ENCODE measurements at regions not wholly inside any gene's neighbourhood (a gene's known extent, or its start where the extent isn't known, plus 50 kb on each side); places are given as distances from the start of the nearest gene placed in this dataset.

DNA sequence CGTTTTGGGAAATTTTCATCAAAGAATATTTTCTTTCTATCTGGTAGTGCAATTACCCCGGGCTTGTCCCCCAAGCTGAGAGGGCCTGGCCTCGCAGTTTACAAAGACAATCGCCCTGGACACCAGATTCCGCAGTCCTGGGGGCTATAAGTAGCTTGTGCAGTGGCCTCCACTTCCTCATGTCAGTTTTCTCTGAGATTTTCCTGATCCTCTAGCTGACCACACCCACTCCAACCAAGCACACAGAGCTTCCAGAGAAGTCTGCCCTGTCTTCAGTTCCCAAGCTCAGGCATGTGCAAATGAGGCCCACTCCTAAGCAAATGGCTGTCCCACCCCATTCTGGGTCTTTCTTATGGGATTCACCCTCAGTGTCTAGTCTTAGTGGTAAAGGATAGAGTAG is 245.3 kb downstream of the MAFB start:
- no peak for DNase-seq

GRCh38 chr20:40442181-40442963 is 246.7 kb downstream of the MAFB start:
- no peak for DNase-seq

- DNase-seq = no peak
Measured at GRCh38 chr20:40441771-40442170, 247.3 kb downstream of the MAFB start.

DNA sequence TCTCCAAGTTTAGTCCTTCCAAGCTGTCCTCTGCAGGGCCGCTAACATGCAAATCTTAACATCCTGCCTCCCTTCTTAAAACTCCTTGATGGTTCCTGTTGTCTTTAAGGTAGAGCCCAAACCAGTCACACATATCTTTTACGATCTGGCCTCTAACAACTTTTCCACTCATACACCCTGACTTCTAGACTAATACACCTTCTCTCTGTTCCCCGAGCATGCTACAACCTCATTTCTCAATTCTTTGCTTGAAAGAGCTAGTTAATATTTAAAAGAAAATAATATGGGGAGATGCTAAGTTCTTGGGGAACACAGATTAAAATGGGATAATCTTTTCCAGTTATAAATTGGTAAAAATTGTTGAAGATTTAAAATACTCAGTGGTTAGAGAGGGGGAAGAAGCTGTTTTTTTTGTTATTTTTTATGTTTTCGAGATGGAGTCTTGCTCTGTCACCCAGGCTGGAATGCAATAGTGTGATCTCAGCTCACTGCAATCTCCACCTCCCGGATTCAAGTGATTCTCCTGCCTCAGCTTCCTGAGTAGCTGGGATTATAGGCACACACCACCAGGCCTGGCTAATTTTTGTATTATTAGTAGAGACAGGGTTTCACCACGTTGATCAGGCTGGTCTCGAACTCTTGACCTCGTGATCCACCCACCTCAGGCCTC is 250.7 kb downstream of the MAFB start:
- no peak for DNase-seq

GRCh38 chr20:40436011-40436410 is 253.0 kb downstream of the MAFB start:
- no peak for DNase-seq

- no peak for DNase-seq
Measured at GRCh38 chr20:40435146-40435895, 253.7 kb downstream of the MAFB start.

DNA sequence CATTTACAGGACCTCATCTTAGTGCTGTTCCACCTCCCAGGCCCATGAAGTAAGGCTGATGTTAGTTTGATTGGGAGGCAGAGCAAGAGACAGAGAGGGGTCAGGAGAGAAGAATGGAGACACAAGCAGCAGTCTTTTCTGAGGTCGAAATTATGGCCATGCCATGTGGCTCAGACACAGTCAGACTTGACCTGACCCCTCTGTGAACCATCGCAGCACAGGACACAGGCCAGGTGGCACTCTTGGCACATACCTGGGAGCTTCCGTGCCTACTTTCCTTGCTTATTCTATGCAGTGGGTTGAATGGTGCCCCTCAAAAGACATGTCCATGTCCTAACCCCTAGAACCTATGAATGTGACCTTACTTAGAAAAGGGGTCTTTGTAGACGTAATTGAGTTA is 254.9 kb downstream of the MAFB start:
- no peak for DNase-seq

DNA sequence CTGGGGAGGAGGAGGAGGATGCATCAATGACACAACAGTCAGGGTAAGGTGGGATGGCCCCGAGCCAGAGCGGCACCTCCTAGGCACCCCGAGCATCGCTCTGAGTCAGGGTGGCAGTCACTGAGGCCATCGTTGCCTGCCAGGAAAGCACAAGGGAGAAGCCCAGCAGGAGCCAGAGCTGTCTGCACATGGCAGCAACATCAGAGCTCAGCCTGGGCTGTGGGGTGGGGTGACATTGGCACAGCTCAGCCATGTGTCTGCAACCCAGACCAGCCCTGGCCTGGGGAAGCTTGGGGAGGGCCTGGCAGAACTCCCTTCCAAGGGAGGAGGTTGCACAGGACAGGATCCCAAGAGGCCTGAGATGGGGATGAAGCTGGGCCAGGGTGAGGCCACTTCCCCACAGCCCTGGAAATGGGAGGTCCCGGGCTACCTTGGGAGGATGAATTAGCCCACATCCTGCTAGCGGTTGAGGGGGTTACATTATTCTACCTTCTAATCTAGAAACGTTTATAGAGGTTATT is 255.6 kb downstream of the MAFB start:
- no peak for DNase-seq

- no peak for DNase-seq
Measured at GRCh38 chr20:40431611-40432010, 257.4 kb downstream of the MAFB start.

- DNase-seq = no peak
Measured at GRCh38 chr20:40431112-40431511, 257.9 kb downstream of the MAFB start.

- no peak for DNase-seq
Measured at GRCh38 chr20:40427026-40427425, 262.0 kb downstream of the MAFB start.

GRCh38 chr20:40424695-40425094 is 264.3 kb downstream of the MAFB start:
- no peak for DNase-seq

DNA sequence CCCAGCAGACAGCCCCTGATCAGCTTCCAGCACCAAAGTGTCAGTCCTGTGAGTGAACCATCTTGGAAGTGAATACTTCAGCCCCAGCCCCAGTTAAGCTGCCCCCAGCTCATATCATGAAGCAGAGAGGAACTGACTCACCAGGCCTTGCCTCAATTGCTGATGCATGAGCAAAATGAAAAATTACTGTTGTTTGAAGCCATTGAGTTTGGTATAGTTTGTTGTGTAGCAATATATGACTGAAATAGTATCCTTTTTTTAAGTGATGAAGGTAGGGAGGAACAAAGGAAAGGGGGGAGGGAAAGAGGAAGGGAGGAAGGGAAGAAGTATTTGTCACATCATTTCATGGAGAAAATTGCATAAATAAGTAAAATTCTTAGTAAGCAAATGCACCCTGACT is 266.4 kb downstream of the MAFB start:
- no peak for DNase-seq

DNA sequence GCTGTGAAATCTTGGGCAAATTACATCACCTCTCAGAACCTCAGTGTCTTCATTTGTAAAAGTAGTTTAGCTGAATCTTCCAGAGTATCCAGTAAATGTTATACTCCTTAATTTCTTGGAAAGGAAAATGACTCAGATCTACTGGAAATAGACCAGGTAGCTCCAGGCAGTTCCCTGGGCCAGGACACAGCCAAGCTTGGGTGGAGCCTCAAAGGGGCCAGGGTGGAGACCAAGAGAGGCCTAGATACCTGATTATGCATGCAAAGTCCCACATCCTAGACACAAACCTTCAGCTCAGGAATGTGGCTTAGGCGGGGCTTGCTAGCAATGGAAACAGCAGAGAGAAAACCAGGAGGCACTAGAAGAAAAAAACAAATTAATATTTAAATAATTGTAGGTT is 272.8 kb downstream of the MAFB start:
- no peak for DNase-seq

DNA sequence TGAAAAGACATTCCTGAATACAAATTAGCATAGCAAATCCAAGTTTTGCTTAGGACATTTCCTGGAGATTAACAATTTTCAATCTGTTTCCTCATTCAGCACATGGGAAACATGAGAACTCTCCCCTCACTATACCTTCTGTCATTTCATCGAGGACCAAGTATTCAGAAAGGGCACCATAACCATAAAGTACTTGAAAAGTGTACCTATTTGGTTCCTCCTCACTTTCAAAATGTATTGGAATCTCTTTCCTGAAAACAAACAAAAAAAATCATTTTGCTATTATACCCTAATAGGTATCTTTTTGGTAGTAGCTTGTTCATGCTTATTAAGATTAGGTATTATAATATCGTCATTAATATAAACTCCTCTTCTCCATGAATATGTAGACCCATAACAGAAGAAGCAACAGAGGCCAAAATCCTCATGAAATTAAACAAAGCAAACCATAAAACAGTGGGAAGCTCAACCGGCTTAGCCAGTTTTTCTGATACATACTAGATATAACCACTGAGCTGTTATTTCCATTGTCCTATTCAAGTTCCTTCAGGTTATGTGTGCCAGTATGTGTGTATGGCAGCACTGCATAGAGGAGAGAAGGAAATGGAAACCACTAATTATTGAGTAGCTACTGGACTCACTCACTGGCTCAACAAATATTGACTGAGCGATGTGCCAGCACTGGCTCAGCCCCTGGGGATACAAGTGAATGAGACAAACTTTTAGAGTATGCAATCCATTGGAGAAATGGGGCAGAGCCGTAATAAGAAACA is 274.0 kb downstream of the MAFB start:
- no peak for DNase-seq

DNA sequence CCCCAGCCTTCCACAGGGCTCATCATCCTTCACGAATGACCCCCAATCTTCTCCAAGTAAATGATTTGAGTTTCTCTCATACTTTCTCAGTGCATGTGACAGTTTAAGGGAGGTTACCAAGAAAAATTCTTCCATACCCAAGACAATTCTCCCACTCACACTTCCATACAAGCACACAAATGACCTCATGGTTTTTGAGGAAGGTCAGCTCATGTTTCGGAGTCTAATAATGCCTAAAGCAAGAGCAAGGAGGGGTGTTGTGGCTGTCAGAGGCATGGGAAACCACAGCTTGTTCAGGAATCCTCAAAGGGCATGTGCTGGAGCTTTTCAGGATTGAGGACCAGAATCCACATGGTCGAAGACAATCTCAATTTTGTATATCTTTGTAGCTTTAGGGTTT is 279.0 kb downstream of the MAFB start:
- no peak for DNase-seq

GRCh38 chr20:40397467-40397866 is 291.6 kb downstream of the MAFB start:
- DNase-seq = no peak

DNA sequence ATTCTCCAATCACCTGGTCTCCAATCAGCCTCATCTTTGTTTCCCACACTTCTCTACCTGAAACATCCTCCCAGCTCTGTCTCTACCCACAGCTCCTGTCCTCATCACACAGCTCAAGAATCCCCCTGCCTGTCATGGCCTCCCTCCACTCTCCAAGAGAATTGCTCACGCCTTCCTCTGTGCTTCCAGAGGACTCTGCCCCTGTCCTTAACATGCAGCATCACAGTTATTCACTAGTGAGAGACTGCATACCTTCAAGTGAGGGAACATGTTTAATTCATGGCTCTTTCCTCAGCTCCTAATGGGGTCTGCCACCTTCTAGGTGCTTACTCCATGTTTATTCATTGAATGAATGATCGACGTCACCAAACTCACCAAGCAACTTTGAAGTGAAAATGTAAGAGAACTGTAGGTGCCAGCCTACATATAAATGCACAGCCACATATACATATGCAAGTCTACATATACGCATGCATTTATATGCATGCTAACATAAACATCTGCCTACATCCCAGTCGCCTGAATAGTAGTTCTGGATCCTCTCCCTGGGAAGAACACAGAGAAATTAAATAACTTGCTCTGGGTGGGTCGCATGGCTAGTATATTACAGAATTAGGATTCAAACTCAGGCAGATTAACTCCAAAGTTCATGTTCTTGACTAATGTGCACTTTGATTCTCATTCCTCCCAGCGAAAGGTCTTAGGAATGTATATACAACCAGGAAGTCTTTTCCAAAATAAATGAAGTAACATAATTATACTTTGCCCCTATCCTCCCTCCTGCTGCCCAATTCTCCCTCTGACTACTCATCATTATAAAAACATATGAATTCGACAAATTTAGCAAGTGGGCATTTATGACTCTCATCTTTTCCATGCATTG is 295.6 kb downstream of the MAFB start:
- DNase-seq = no peak

GRCh38 chr20:40390654-40391053 is 298.4 kb downstream of the MAFB start:
- no peak for DNase-seq

DNA sequence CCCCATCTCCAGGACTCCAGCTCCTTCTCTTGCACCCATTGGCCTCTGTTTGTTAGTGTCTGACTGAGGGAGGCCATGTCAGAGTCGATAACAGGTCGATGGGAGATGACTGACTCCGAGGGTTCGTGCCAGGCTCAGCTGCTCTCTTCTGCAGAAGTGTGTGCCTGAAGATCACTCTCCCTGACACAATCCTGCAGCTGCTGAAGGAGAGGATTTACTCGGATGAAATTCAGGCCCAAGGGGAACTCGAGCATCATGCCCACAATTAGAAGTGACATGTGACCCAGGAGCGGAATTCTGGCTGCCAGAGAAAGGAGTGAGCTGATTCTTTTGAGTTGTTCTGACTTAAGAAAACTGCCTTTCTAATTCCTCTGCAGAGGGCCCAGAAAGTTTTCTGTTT is 318.2 kb downstream of the MAFB start:
- DNase-seq = no peak

DNA sequence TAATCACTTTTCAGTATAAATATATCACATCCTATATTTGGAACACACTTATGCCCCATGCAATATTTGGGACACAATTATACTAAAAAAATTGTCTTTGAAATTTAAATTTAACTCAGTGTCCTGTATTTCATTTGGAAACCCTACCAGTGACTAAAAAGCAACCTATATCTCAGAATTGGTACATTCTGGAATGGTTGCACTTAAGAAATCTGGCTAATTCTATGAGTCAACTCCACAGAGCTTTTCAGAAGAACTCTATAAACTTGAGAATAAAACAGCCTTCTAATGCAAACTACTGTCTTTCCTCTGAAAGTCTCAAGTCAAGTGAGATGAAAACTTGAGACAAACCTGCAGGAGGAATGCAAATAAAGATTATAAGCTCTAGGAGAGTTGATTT is 320.2 kb downstream of the MAFB start:
- no peak for DNase-seq

GRCh38 chr20:40361916-40362315 is 327.1 kb downstream of the MAFB start:
- DNase-seq = no peak
